Left ventricle myocardium inferior (tissue), 1 donor: ENCODE measurements at regions not wholly inside any gene's neighbourhood (a gene's known extent, or its start where the extent isn't known, plus 50 kb on each side); places are given as distances from the start of the nearest gene placed in this dataset.

Experiments used
- DNase-seq: peaks from one replicate; pipeline ENCODE4 v3.0.0-alpha.2; 2020
- H3K27ac ChIP-seq: fragments of 200-600 bp; replicated peaks from 2 replicates; pipeline ENCODE4 v1.8.0; 2021
- H3K27me3 ChIP-seq: fragments of 200-600 bp; 2 replicates; pipeline ENCODE4 v1.8.0; 2021; ENCODE audit warnings: low read depth
- H3K36me3 ChIP-seq: fragments of 200-600 bp; 2 replicates; pipeline ENCODE4 v1.8.0; 2021
- H3K4me1 ChIP-seq: fragments of 200-600 bp; 2 replicates; pipeline ENCODE4 v1.8.0; 2021
- H3K4me3 ChIP-seq: fragments of 200-600 bp; 2 replicates; pipeline ENCODE4 v1.8.0; 2021; ENCODE audit warnings: mild to moderate bottlenecking, moderate library complexity
- H3K9me3 ChIP-seq: fragments of 200-600 bp; replicated peaks from 2 replicates; pipeline ENCODE4 v1.8.0; 2021
- CTCF ChIP-seq: fragments of 200-600 bp; IDR thresholded peaks from 2 replicates; pipeline ENCODE4 v1.8.0; 2021; ENCODE audit warnings: antibody characterized with exemption, mild to moderate bottlenecking, borderline replicate concordance
- intact Hi-C: fragments of 100-400 bp; cut with micrococcal nuclease; formaldehyde crosslinking; loops from one replicate; pipeline ENCODE4 v1.11.0; 2022
- donor health status: DM: no; HTN: yes; CAD: no; lungs with severe emphysema.

GRCh38 chr15:69916169-69916785 is 181.4 kb downstream of the TLE3 start:
- Histone ChIP-seq H3K36me3 (no peaks in the 10 kb centered on the region), H3K9me3 (no peaks in the 10 kb centered on the region), H3K4me3 (no peak overlapping the region), H3K4me1 (no peaks in the 10 kb centered on the region), H3K27me3 (peaks cover 57% of the 10 kb centered on the region), H3K27ac (no peak overlapping the region)
- TF ChIP-seq CTCF: no peak
- intact Hi-C loops: no loop called here
- no peak for DNase-seq

- H3K4me3 ChIP-seq: no peak overlapping the region
- peaks cover 51% of the 10 kb centered on the region for H3K27me3 ChIP-seq
- H3K36me3 ChIP-seq: no peaks in the 10 kb centered on the region
- intact Hi-C loops: no loop called here
- no peak for TF ChIP-seq CTCF
- no peak overlapping the region for H3K27ac ChIP-seq
- H3K4me1 ChIP-seq: no peaks in the 10 kb centered on the region
- H3K9me3 ChIP-seq: no peaks in the 10 kb centered on the region
- DNase-seq: no peak
Measured at GRCh38 chr15:69917056-69917455, 180.7 kb downstream of the TLE3 start.

DNA sequence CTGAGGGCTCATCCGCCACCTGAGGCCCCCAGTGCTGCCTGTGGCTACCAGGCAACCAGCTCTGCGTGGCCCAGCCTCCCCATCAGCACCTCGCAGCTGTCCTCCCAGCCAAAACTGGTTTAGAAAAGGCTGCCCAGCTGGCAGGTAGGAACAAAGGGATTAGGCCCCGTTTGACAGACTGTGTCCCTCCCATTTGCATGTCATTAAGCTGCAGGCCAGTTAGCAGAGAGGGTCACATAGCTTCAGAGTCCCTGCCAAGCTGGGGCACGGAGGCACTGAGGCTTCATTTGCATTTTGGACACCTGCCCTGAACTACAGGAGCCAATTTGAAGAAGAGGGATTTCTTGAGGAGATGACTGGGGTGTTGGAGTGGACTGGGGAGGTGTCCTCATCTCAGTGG is 177.9 kb downstream of the TLE3 start:
- Histone ChIP-seq H3K9me3 (peaks cover 22% of the 10 kb centered on the region), H3K4me1 (no peaks in the 10 kb centered on the region), H3K27ac (no peak overlapping the region), H3K36me3 (no peaks in the 10 kb centered on the region), H3K27me3 (peaks cover 27% of the 10 kb centered on the region), H3K4me3 (no peak overlapping the region)
- no peak for TF ChIP-seq CTCF
- DNase-seq: no peak
- intact Hi-C loops: no loop called here

- intact Hi-C loops: no loop called here
- Histone ChIP-seq H3K36me3 (no peaks in the 10 kb centered on the region), H3K4me3 (no peak overlapping the region), H3K9me3 (peaks cover 26% of the 10 kb centered on the region), H3K27ac (no peak overlapping the region), H3K27me3 (peaks cover 23% of the 10 kb centered on the region), H3K4me1 (no peaks in the 10 kb centered on the region)
- TF ChIP-seq CTCF: no peak
- DNase-seq: no peak
Measured at GRCh38 chr15:69920221-69920620, 177.5 kb downstream of the TLE3 start.

GRCh38 chr15:69921626-69922619 is 175.8 kb downstream of the TLE3 start:
- Histone ChIP-seq H3K27me3 (peaks cover 14% of the 10 kb centered on the region), H3K9me3 (peaks cover 31% of the 10 kb centered on the region), H3K36me3 (no peaks in the 10 kb centered on the region), H3K4me3 (no peak overlapping the region), H3K4me1 (no peaks in the 10 kb centered on the region), H3K27ac (no peak overlapping the region)
- no peak for DNase-seq
- TF ChIP-seq CTCF: no peak
- intact Hi-C loops: no loop called here
